ENCODE measurements at regions not wholly inside any gene's neighbourhood (a gene's known extent, or its start where the extent isn't known, plus 50 kb on each side); places are given as distances from the start of the nearest gene placed in this dataset.
A peak's percentile ranks its signal among the peaks of the same experiment; 100 is the strongest.

GRCh38 chr2:64221935-64222334 is 77.7 kb upstream of the PELI1 start:
- DNase-seq (ENCODE audit: low read depth), result no peak

- no peak for DNase-seq (ENCODE audit: low read depth)
Observed at GRCh38 chr2:64222351-64222750, 78.1 kb upstream of the PELI1 start.

GRCh38 chr2:64223055-64223454 is 78.8 kb upstream of the PELI1 start:
- DNase-seq (ENCODE audit: low read depth), result no peak

DNA sequence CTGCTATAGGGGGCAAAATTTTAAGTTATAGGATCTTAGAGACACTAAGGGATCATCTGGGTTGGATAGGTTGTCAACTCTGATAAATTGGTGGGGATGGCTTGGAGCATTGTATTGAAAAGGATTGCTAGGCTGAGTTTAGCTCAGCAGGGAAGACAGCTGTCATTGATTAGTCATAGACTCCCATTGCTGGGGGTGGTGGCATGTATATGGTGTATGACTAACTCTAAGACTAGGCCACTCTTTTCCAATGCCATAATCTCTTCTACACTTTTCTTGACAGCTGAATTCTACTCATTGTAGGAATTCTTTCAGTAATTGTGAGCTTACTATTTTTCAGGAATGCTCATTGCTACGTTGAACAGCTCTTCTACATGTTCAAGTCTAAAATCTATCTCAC is 81.3 kb upstream of the PELI1 start:
- DNase-seq (ENCODE audit: low read depth), result peak; percentile 47

GRCh38 chr2:64226611-64227010 is 82.4 kb upstream of the PELI1 start:
- no peak for DNase-seq (ENCODE audit: low read depth)

DNA sequence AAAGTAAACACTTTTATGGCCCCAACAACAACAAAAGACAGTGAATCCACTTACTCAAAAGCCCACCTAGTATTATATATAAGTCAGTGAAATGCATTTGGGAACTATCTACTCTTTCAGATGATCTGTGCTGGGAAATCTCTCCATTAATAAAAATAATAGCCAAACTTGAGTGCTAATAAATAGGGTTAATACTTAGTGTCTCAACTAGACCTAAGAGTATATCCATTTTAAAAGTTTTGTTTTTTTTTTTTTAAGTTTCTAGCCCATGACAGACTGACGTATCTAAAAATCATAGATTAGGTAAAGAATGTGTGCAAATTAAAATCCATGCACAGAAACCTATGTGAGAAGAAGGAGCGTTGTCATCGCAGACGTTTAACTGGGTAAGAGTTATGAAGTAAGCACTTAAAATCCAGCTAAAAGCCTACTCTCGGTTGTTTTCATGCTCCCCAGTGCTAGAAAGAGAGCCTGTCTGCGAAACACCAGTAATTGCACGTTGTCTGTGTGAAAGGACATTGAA is 83.4 kb upstream of the PELI1 start:
- DNase-seq (ENCODE audit: low read depth), result no peak

- peak; percentile 74 for DNase-seq (ENCODE audit: low read depth)
Observed at GRCh38 chr2:64228126-64228678, 84.0 kb upstream of the PELI1 start.

GRCh38 chr2:64228918-64229317 is 84.7 kb upstream of the PELI1 start:
- no peak for DNase-seq (ENCODE audit: low read depth)

GRCh38 chr2:64230540-64230939 is 86.3 kb upstream of the PELI1 start:
- DNase-seq (ENCODE audit: low read depth), result no peak

GRCh38 chr2:64232266-64232665 is 88.0 kb upstream of the PELI1 start:
- DNase-seq (ENCODE audit: low read depth), result no peak

DNA sequence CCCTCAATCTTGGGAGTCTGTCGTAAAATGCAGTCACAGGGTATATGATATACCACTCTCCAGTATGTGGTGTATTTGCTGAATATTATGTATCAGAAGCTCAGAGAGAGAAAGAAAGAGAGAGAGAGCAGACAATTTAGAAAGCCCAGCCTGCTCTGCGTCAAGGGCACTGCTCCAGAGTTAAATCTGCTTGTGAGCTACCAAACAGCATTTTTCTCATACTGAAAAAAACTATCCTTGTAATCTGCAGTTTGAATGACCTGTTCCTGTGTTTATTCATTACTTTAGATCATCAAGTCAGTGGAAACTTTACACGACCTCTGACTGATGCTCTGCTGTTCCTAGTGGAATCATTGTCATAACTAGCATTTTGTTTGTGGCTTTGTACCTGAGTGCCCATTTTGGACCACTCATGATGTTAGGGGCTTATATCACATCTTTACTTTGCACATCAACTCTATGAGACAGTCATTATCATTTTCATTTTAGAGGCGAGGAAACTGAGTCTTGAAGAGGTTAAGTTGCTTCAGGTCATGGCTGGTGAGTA is 89.2 kb upstream of the PELI1 start:
- no peak for DNase-seq (ENCODE audit: low read depth)

DNA sequence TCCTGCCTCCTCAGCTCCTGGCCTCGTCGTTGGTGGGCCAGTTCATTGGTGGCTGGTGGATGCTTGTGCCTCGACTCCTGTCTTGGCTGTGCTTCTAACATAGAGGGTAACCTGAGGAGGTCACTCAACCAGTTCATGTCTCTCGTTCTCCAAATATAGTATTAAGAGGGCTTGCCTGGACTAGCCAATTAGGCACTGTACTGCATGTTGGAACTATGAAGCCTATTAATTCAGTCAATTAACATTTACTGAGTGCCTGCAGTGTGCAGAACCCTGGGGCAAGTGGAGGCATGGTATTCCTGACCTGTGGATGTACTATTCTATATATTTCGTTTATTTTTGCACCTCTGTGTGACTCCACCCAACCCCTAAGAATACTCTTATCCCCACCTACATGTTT is 89.9 kb upstream of the PELI1 start:
- DNase-seq (ENCODE audit: low read depth), result no peak

DNA sequence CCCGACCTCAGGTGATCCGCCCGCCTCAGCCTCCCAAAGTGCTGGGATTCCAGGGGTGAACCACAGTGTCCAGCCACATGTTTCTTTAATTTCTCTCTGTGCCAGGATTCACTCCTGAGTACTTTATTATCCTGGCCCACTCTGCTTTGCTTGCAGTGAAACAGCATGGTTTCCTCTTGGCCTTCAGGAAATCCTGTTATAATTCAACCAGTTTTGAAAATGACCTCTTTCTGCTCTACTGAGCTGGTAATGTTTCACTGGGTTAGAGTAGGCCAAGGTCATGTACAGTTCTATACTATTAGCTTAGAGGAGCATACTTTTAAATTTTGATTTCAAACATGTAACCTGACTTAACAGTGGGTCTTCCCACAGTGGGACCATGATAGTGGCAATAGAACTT is 90.6 kb upstream of the PELI1 start:
- DNase-seq (ENCODE audit: low read depth), result no peak

- no peak for DNase-seq (ENCODE audit: low read depth)
Observed at GRCh38 chr2:64237266-64237665, 93.0 kb upstream of the PELI1 start.

- no peak for DNase-seq (ENCODE audit: low read depth)
Observed at GRCh38 chr2:64238799-64239198, 94.6 kb upstream of the PELI1 start.

GRCh38 chr2:64243081-64244036 is 99.1 kb upstream of the PELI1 start:
- DNase-seq (ENCODE audit: low read depth), result no peak

DNA sequence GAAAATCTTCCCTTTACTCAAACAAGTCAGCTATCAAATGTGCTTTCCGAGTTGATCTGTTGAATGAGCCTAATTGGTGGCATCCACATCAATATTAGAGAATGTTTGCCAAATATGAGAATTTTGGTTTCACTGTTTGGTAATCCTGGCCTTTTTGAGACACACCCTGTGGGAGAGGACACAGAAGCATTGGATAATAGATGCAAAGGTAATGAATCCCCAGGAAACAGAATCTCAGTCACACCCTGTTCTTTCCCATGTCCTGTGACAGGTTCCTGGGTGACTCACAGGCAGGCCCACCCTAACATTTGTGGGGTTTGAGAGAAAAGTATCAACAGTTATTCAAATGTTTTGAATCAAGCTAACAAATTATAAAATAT is 99.8 kb upstream of the PELI1 start:
- no peak for DNase-seq (ENCODE audit: low read depth)

DNA sequence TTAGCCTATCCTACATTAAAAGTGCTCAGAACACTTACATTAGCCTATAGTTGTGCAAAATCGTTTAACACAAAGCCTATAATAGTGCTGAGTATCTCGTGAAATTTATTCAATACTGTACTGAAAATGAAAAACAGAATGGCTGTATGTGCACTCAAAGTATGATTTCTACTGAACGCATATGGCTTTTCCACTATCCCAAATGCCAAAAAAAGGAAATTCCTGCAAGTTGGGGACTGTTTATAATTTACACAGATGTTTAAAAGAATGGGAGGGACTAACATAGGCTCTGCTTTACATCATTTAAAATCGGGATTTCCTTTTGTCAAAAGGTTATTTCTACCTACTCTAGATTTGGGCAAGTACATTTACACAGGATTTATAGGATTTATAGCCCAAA is 101.4 kb upstream of the PELI1 start:
- no peak for DNase-seq (ENCODE audit: low read depth)

- DNase-seq (ENCODE audit: low read depth), result no peak
Observed at GRCh38 chr2:64246962-64247361, 102.7 kb upstream of the PELI1 start.

DNA sequence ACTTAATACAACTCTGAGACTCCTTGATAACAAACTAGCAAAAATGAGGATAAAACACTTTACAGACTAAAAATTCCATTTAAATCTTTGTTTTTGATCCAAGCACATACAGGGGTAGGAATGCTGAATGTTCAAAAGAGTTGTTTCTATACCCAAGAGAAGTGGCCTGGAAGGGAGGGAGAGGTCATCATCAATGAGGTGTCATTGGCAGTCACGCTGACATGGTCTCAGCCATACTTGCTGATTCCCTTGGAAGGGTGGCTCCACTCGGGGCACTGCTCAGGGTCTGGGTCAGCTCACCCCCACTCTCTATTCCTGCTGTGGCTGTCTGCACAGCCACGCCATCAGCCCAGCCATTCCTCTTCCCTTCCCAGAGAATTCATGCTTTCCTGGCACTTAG is 105.2 kb upstream of the PELI1 start:
- DNase-seq (ENCODE audit: low read depth), result no peak

- no peak for DNase-seq (ENCODE audit: low read depth)
Observed at GRCh38 chr2:64250063-64250462, 105.8 kb upstream of the PELI1 start.

DNA sequence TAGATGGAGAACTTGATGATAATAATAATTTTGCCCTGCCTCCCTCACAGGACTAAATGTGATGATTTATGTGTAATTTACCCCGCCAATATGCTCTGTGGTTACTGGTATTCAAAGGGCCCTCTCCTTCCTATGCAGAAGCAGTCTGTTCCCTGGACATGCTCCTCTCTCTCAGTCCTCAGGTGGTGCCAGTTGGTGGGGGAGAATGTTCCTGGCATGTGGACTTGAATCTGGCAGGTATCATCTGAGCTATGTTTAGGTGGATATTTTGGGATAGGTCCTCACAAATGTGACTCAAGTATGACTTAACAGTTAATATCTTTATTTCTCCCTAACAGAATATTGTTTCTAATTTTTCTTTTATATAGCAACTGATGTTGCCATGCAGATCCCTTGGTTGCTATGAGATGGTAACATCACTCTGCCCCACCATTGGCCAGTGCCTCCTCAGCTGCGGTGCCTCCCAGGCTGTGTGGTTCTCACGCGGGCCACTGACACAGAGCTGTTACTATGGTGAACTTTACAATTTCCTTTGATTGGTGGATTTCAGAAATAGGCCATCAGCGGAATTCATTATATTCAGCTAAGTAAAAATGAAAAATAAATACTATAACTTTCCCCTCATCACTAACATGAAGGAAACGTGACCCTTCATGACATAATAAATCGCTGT is 106.7 kb upstream of the PELI1 start:
- no peak for DNase-seq (ENCODE audit: low read depth)
